SK-N-SH treated with all-trans-retinoic acid at 6 μM for 48 hours (cell line): ENCODE measurements at regions not wholly inside any gene's neighbourhood (a gene's known extent, or its start where the extent isn't known, plus 50 kb on each side); places are given as distances from the start of the nearest gene placed in this dataset.

ENCODE experiments used
- ESRRG ChIP-seq: fragments of 250-450 bp; sonication (Bioruptor Pico); IDR thresholded peaks from 2 replicates; pipeline ENCODE4 v1.6.1; 2021; ENCODE audit warnings: mild to moderate bottlenecking
- ISL1 ChIP-seq: fragments of 250-450 bp; sonication (Bioruptor Pico); IDR thresholded peaks from 2 replicates; pipeline ENCODE4 v2.1.2; 2022; ENCODE audit warnings: mild to moderate bottlenecking, moderate library complexity
- ZC3H10 ChIP-seq: fragments of 250-450 bp; sonication (Bioruptor Pico); IDR thresholded peaks from 2 replicates; pipeline ENCODE4 v1.5.1; 2021; ENCODE audit warnings: mild to moderate bottlenecking, moderate library complexity
- ZNF70 ChIP-seq: fragments of 450-650 bp; formaldehyde crosslinking; IDR thresholded peaks from 2 replicates; pipeline ENCODE4 v1.5.0; 2020; ENCODE audit warnings: mild to moderate bottlenecking, moderate library complexity
- ZNF8 ChIP-seq: fragments of 450-650 bp; formaldehyde crosslinking; IDR thresholded peaks from 2 replicates; pipeline ENCODE4 v1.5.0; 2020; ENCODE audit warnings: mild to moderate bottlenecking, moderate library complexity
- TF ChIP-seq, protein P1 (sequence below): fragments of 250-450 bp; sonication (Bioruptor Pico); IDR thresholded peaks from 2 replicates; pipeline ENCODE4 v1.8.0; 2020; ENCODE audit warnings: mild to moderate bottlenecking, moderate library complexity, borderline replicate concordance
- TF ChIP-seq, protein P2 (sequence below): fragments of 250-450 bp; sonication (Bioruptor Pico); IDR thresholded peaks from 2 replicates; pipeline ENCODE4 v1.5.1; 2021; ENCODE audit warnings: mild to moderate bottlenecking, moderate library complexity
- TF ChIP-seq, protein P3 (sequence below): fragments of 250-450 bp; sonication (Bioruptor Pico); IDR thresholded peaks from 2 replicates; pipeline ENCODE4 v1.5.1; 2020; ENCODE audit warnings: low read depth, mild to moderate bottlenecking, moderate library complexity

DNA sequence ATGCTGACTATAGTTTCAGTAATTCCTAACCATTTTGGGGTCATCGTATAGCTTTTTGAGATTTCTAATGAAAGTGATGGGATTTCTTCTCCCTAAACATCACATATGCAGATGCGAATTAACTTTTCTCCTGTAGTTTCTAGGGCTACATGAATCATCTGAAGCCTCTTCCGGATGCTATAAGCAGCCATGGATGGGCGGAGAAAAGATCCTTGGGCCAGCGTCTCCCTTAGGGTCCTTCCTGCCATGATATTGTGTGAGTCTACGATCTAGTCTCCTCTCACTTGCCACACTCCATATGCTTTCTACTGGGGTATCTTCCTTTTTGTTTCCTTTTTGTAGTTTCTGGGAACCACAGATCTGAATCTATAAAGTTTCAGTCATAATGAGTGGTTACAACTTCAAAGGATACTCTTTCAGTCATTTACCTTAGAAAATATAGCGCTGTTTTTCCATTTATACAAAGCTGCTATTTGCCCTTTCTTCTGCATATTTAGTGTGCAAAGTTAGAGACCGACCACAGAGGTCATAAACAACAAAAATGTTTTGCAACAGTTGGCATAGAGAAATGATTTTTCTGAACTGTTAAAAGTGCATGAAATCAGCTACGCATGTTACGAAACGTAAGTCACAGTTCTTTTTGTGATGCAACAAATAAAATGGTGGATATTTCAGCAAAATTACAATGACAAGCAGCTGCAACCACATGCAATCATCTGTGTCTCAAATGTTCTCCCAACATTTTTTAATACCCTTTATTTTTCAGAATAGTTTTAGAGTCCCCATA is 396.2 kb upstream of the SLC35B3 start:
- TF ChIP-seq, protein P1, sequence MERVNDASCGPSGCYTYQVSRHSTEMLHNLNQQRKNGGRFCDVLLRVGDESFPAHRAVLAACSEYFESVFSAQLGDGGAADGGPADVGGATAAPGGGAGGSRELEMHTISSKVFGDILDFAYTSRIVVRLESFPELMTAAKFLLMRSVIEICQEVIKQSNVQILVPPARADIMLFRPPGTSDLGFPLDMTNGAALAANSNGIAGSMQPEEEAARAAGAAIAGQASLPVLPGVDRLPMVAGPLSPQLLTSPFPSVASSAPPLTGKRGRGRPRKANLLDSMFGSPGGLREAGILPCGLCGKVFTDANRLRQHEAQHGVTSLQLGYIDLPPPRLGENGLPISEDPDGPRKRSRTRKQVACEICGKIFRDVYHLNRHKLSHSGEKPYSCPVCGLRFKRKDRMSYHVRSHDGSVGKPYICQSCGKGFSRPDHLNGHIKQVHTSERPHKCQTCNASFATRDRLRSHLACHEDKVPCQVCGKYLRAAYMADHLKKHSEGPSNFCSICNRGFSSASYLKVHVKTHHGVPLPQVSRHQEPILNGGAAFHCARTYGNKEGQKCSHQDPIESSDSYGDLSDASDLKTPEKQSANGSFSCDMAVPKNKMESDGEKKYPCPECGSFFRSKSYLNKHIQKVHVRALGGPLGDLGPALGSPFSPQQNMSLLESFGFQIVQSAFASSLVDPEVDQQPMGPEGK, result no peak
- TF ChIP-seq ZC3H10 (CRISPR knock-in tag) (no peak), ESRRG (CRISPR knock-in tag) (no peak), ZNF8 (CRISPR knock-in tag) (no peak), ISL1 (CRISPR knock-in tag) (no peak), ZNF70 (CRISPR knock-in tag) (no peak)
- TF ChIP-seq, protein P2, sequence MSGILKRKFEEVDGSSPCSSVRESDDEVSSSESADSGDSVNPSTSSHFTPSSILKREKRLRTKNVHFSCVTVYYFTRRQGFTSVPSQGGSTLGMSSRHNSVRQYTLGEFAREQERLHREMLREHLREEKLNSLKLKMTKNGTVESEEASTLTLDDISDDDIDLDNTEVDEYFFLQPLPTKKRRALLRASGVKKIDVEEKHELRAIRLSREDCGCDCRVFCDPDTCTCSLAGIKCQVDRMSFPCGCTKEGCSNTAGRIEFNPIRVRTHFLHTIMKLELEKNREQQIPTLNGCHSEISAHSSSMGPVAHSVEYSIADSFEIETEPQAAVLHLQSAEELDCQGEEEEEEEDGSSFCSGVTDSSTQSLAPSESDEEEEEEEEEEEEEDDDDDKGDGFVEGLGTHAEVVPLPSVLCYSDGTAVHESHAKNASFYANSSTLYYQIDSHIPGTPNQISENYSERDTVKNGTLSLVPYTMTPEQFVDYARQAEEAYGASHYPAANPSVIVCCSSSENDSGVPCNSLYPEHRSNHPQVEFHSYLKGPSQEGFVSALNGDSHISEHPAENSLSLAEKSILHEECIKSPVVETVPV, result no peak
- TF ChIP-seq, protein P3, sequence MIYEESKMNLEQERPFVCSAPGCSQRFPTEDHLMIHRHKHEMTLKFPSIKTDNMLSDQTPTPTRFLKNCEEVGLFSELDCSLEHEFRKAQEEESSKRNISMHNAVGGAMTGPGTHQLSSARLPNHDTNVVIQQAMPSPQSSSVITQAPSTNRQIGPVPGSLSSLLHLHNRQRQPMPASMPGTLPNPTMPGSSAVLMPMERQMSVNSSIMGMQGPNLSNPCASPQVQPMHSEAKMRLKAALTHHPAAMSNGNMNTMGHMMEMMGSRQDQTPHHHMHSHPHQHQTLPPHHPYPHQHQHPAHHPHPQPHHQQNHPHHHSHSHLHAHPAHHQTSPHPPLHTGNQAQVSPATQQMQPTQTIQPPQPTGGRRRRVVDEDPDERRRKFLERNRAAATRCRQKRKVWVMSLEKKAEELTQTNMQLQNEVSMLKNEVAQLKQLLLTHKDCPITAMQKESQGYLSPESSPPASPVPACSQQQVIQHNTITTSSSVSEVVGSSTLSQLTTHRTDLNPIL (CRISPR knock-in tag), result no peak
